ENCODE measurements at regions not wholly inside any gene's neighbourhood (a gene's known extent, or its start where the extent isn't known, plus 50 kb on each side); places are given as distances from the start of the nearest gene placed in this dataset.
A peak's percentile ranks its signal among the peaks of the same experiment; 100 is the strongest.

GRCh38 chr10:6320320-6321010 is 117.7 kb downstream of the PFKFB3 start:
- no peak overlapping the region for H2AFZ ChIP-seq (ENCODE audit: low read length)
- no peak for DNase-seq (ENCODE audit: low read depth in 2 of 2)
- TF ChIP-seq CTCF (conservative IDR thresholded peaks at IDR 0.05 in 1 of 2, IDR thresholded peaks at IDR 0.05 in 1 of 2; ENCODE audit: low read depth in 1 of 2, low read length in 2 of 2) (no peak), EZH2 (IDR thresholded peaks at IDR 0.05; ENCODE audit: low read length, missing control alignments) (no peak)
- H3K4me3 ChIP-seq (replicated peaks in 1 of 4; ENCODE audit: control extremely low read depth in 1 of 4, insufficient read depth in 1 of 4, low read depth in 3 of 4, low read length in 4 of 4), result no peak overlapping the region
- no peak overlapping the region for H3K4me2 ChIP-seq (ENCODE audit: extremely low read depth, insufficient read depth, low read length)
- no peak overlapping the region for H3K27ac ChIP-seq (ENCODE audit: insufficient read depth, low read length)
- H3K9ac ChIP-seq (ENCODE audit: insufficient read depth, low read length), result no peak overlapping the region
- no peaks in the 10 kb centered on the region for H4K20me1 ChIP-seq (ENCODE audit: control insufficient read depth, extremely low read depth, insufficient read depth, low read length)
- H3K9me3 ChIP-seq (ENCODE audit: control insufficient read depth, insufficient read depth, low read depth, low read length), result no peaks in the 10 kb centered on the region
- H3K4me1 ChIP-seq (ENCODE audit: control insufficient read depth, extremely low read depth, insufficient read depth, low read length), result peaks cover 2% of the 10 kb centered on the region
- no peaks in the 10 kb centered on the region for H3K36me3 ChIP-seq (ENCODE audit: control insufficient read depth, insufficient read depth, low read length)
- no peaks in the 10 kb centered on the region for H3K27me3 ChIP-seq (ENCODE audit: control insufficient read depth, insufficient read depth, low read length)
- no peaks in the 10 kb centered on the region for H3K79me2 ChIP-seq (ENCODE audit: control insufficient read depth, insufficient read depth, low read length)

- Histone ChIP-seq H3K9ac (ENCODE audit: insufficient read depth, low read length) (no peak overlapping the region), H3K27me3 (ENCODE audit: control insufficient read depth, insufficient read depth, low read length) (no peaks in the 10 kb centered on the region), H3K4me2 (ENCODE audit: extremely low read depth, insufficient read depth, low read length) (no peak overlapping the region), H3K36me3 (ENCODE audit: control insufficient read depth, insufficient read depth, low read length) (no peaks in the 10 kb centered on the region), H3K9me3 (ENCODE audit: control insufficient read depth, insufficient read depth, low read depth, low read length) (no peaks in the 10 kb centered on the region), H3K4me1 (ENCODE audit: control insufficient read depth, extremely low read depth, insufficient read depth, low read length) (peaks cover 2% of the 10 kb centered on the region), H2AFZ (ENCODE audit: low read length) (peak overlapping the region; percentile 47), H3K4me3 (replicated peaks in 1 of 4; ENCODE audit: control extremely low read depth in 1 of 4, insufficient read depth in 1 of 4, low read depth in 3 of 4, low read length in 4 of 4) (no peak overlapping the region), H4K20me1 (ENCODE audit: control insufficient read depth, extremely low read depth, insufficient read depth, low read length) (no peaks in the 10 kb centered on the region), H3K79me2 (ENCODE audit: control insufficient read depth, insufficient read depth, low read length) (no peaks in the 10 kb centered on the region), H3K27ac (ENCODE audit: insufficient read depth, low read length) (no peak overlapping the region)
- no peak for TF ChIP-seq EZH2 (IDR thresholded peaks at IDR 0.05; ENCODE audit: low read length, missing control alignments)
- no peak for TF ChIP-seq CTCF (conservative IDR thresholded peaks at IDR 0.05 in 1 of 2, IDR thresholded peaks at IDR 0.05 in 1 of 2; ENCODE audit: low read depth in 1 of 2, low read length in 2 of 2)
- DNase-seq (ENCODE audit: low read depth in 2 of 2), result peak; percentile 43 to 47
Measured at GRCh38 chr10:6321880-6322279, 119.1 kb downstream of the PFKFB3 start.

GRCh38 chr10:6322805-6323204 is 120.1 kb downstream of the PFKFB3 start:
- no peaks in the 10 kb centered on the region for H4K20me1 ChIP-seq (ENCODE audit: control insufficient read depth, extremely low read depth, insufficient read depth, low read length)
- TF ChIP-seq CTCF (conservative IDR thresholded peaks at IDR 0.05 in 1 of 2, IDR thresholded peaks at IDR 0.05 in 1 of 2; ENCODE audit: low read depth in 1 of 2, low read length in 2 of 2), result no peak
- TF ChIP-seq EZH2 (IDR thresholded peaks at IDR 0.05; ENCODE audit: low read length, missing control alignments), result no peak

More at GRCh38 chr10:6322805-6323204, 120.1 kb downstream of the PFKFB3 start:
- no peaks in the 10 kb centered on the region for H3K36me3 ChIP-seq (ENCODE audit: control insufficient read depth, insufficient read depth, low read length)
- H2AFZ ChIP-seq (ENCODE audit: low read length), result no peak overlapping the region
- peaks cover 2% of the 10 kb centered on the region for H3K4me1 ChIP-seq (ENCODE audit: control insufficient read depth, extremely low read depth, insufficient read depth, low read length)
- H3K27me3 ChIP-seq (ENCODE audit: control insufficient read depth, insufficient read depth, low read length), result no peaks in the 10 kb centered on the region
- H3K4me2 ChIP-seq (ENCODE audit: extremely low read depth, insufficient read depth, low read length), result no peak overlapping the region
- no peak for DNase-seq (ENCODE audit: low read depth in 2 of 2)
- no peak overlapping the region for H3K9ac ChIP-seq (ENCODE audit: insufficient read depth, low read length)
- no peak overlapping the region for H3K4me3 ChIP-seq (replicated peaks in 1 of 4; ENCODE audit: control extremely low read depth in 1 of 4, insufficient read depth in 1 of 4, low read depth in 3 of 4, low read length in 4 of 4)
- H3K79me2 ChIP-seq (ENCODE audit: control insufficient read depth, insufficient read depth, low read length), result no peaks in the 10 kb centered on the region
- no peaks in the 10 kb centered on the region for H3K9me3 ChIP-seq (ENCODE audit: control insufficient read depth, insufficient read depth, low read depth, low read length)
- no peak overlapping the region for H3K27ac ChIP-seq (ENCODE audit: insufficient read depth, low read length)
